DMS114 treated with DMSO at 0.1 percent for 48 hours (cell line): ENCODE measurements at regions not wholly inside any gene's neighbourhood (a gene's known extent, or its start where the extent isn't known, plus 50 kb on each side); places are given as distances from the start of the nearest gene placed in this dataset.

Source experiments
- DNase-seq: peaks from one replicate; lab custom pipeline; 2025; ENCODE audit not compliant: unreplicated experiment; lab: John Stamatoyannopoulos, UW

DNA sequence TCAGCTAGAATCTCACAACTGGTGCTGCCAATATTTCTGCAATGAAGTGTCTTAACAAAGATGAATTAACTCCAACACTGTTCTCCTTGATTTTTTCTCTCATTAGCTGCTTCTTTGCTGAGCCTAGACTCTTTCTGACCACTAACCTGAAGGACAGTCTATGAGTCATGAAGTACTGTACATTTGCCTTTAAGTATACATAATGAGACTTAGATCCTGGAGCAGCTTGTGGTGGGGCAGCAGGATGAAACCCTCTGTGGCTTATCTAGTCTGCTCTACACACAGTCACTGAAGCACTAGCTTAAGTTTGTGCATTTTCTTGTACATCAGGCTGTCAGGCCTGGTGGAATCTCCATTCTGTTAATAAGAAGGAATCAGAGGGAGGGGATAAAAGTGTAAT lies 307.4 kb upstream of the SMIM31 start:
- no peak for DNase-seq

DNA sequence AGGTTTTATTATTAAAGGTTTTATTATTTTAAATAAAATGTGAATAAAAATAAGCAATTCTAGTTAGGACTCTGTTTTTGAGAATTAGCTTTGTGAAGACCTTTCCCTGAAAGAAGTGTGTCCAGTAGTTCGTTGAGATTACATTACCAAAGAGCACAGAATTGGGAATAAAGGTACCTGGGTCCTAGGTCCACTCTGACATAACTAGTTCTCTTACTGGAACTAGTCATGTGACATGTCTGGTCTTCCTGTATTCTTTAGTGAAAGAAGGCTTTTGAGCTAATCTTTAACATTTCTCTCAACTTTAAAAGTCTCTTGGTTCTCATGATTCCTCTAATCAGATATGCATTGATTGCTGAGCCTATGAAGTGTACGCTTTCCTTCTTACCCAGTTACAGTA lies 292.0 kb upstream of the SMIM31 start:
- DNase-seq: no peak

DNA sequence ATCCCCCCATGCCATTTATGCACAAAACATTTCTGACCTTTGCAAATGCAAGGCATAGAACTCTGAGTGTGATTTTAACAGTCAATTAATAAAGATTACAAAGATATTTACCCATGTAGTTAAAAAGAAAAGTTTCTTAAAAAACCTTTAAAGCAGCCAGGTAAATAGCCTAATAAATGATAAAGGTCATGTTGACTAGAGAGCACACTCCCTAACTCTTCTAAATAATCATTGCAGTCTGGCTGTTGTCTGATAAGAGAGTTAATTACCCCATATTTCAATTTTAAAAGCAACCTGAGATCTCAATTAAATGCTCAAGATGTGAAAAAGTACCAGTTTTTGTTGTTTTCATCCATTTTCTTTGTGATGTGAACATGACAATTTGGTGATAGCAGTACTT lies 291.5 kb upstream of the SMIM31 start:
- DNase-seq: no peak

DNA sequence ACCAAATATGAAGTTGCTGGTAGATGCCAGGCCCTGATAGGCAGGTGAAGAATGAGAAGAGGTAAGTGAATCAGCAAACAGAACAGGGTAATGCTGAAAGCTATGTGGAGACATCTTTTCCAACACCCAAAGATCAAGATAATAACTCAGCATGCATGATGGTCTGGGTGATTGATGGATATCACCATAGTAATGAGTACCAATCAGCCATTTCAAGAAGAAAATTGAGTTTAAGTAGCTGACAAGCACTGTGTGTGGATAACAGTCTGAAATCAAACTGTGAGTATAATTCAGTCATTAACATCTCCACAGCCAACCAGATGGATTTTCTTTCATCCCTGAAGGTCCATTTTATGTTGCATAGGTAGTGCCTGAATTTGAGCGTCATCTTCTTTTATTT lies 289.6 kb upstream of the SMIM31 start:
- DNase-seq: no peak

DNA sequence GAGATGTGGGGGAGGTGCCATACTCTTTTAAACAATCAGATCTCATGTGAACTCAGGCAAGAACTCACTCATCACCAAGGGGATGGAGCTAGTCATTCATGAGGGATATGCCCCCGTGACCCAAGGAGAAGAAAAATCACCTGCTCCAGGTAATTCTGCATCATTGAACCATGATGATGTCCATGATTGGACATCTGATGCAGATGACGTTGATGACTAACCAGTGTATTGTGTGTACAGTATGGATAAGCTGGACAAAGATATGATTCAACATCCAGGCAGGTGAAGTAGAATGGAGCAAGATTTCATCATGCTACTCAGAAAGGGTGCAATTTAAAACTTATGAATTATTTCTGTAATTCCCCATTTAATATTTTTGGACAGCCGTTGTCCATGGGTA lies 286.4 kb upstream of the SMIM31 start:
- DNase-seq: no peak

DNA sequence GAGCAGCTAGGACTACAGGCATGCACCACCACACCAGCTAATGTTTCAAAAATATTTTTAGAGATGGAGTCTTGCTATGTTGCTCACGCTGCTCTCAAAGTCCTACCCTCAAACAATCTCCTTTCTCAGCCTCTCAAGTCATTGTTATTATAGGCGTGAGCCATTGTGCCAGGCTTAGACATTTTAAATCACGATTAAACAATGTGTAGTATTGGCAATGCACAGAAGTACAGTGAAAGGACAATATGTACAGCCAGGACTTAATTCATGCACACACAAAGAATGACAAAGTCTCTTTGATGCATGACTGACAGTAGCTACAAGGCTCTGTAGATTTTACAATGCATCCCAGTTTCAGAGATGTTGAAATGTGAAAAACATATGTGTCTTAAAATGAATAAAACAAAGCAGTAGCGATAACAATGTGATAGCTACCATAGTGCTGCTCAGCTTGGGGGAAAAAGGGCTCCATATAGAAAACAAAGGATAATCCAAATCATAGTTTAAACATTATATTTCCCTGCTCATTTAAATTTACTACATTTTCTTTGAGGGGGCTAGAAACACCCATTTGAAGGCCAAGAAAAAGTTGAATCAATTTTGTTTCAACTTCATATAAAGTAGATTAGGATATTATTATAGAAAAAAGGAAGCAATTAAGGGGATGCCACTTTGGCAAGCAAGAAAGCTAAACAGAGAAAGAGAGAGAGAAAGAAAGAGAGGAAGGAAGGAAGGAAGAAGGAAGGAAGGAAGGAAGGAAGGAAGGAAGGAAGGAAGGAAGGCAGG lies 272.4 kb upstream of the SMIM31 start:
- no peak for DNase-seq

DNA sequence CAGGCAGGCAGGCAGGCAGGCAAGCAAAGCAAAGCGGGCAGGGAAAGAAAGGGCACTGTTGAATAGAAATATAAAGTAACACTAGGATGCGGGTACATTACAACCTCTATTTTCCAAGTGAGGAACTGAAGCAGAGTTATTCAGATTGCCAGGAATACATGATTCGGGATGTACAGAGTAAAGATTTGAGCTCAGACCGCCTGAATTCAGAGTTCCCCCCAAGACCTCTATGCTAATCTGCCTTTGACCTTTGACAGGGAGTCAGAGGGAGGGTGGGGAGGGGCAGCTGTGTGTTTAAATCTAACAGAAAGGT lies 271.9 kb upstream of the SMIM31 start:
- DNase-seq: no peak

DNA sequence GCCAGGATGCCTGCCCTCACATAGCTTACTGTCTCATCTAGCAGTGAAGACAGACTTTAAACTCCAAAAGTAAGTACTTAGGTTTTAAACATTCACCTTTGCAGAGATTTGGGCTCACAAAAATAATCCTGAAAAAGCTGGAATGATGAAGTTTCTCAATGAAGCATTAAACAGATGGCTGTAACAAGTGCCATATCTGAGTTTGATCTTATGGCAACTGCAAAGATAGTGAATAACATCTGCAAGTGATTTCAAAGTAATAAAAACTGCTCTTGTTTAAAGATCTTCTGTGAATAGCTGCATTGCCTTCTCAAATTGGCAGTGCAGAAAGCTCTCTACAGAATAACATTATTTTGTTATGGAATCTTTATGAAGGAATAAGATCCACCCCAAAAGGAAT lies 271.2 kb upstream of the SMIM31 start:
- DNase-seq: no peak

DNA sequence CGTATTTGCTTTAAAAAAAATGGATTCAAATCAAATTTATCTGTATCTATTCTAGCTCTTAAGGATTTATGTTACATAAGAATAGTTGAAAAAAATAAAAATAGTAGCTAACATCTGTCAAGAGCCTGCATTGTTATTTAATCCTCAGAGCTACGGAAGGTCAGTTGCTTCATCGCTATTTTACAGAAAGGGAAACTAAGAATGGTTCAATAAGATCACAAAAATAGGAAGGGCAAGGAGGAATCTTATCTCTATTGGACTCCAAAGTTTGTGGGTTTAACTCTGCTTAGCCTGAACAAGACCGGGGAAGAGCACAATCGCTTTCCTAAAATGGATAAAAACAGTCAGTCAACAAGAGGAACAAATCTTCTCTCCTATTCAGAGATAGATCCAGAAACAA lies 270.2 kb upstream of the SMIM31 start:
- DNase-seq: no peak

DNA sequence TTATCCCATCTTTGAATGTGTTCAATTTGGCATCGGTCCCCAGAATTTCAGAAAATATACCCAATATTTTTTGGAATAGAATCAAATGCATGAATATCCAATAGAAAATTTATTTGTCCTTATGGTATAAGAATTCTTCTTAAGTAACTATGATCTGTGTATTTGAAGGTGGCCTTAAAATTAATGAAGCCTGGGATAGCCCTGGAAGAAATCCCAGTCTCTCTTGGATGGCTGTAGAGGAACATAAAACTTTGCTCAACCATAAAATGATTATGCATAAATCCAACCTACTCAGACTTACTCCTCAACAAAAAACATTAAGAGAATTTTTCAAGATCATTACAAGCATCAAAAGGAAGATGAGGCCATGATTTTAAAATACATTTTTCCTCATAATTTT lies 269.4 kb upstream of the SMIM31 start:
- no peak for DNase-seq

DNA sequence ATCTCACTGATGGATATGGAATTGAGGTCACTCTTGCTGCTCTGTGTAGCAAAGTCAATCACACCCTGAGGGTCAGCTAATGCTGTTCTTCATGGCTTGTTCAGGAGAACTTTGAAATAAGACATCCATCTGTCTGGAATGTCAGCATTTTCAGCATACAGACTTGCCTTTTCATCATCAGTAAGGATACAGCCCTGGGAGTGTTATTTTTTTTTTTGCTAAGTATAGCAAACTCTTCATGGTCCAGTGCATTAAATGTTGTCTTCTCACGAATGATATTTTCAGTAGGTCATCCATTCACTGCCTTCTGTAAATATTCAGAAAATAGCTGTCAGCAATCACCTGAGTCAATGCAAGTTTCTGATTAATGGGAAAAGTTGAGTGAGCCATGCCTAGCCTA lies 268.8 kb upstream of the SMIM31 start:
- DNase-seq: no peak

DNA sequence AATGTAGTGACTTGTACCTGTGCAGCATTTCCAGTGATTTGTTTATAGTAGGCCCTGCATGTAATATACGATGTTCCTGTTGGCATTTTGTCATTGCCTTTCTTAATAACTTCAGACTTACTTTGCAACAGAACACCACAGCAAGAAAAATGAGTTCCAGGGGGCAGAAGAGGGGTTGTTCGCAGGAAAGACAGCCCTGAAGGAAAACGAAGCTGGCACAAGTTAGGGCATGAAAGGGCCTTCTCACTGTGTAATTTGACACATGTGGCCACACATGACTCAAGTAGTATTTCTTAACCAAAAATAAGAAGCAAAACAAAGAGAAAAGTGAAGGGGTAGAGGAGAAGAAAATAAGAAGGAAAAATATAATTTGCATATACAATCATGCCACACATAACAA lies 265.8 kb upstream of the SMIM31 start:
- DNase-seq: no peak

DNA sequence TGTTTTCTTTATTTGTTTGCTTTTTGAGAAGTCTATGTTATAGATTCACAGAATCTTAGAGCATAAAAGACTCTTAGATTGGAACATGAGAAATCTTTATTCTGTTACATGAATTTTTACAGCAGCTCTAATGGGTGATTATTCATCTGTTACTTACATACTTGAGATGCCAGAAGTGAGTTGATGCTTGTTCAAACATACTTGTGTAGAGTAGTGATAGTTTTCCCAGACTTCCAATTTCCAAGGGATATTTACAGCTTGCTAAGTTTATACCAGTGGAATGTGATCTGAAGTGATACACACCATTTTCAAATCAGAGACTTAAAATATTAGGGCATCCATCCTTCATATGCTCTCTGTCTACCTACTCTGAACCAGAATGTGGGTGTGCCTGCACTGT lies 252.9 kb upstream of the SMIM31 start:
- DNase-seq: no peak

DNA sequence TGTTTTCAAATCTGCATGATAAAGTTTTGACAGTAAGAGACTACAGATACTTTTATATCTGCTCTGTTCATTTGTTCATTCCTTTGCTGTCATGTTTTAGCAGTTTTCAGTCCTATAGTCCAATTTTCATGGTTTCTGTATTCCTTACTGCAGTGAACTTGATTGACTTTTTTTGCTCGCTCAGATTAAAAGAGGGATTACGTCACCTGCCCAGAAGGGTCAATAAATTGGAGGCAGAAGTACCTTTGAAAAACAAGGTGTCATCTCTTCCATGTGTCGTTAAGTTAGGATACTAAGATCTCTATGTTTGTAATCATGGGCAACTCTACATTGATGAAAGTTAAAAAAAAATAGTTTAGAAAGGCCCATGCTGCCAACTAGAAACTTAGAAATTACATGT lies 250.1 kb upstream of the SMIM31 start:
- no peak for DNase-seq

DNA sequence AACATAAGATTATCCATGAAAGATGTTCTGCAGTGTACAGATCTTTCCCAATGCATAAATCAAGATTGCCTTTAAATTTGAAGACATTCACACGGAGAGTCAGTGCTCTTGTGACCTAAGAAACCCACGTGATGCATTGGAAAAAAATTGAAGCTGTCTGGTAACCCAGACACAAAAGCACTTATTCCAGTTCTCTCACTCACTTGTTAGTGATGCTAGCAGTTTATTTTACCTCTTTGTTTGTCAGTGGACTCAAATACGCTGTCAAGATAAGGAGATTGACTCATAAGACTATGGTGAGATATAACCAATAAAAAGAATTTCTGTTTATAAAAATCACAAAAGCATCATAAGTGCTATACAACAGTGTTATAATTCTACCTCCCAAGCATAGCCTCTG lies 245.8 kb upstream of the SMIM31 start:
- no peak for DNase-seq

DNA sequence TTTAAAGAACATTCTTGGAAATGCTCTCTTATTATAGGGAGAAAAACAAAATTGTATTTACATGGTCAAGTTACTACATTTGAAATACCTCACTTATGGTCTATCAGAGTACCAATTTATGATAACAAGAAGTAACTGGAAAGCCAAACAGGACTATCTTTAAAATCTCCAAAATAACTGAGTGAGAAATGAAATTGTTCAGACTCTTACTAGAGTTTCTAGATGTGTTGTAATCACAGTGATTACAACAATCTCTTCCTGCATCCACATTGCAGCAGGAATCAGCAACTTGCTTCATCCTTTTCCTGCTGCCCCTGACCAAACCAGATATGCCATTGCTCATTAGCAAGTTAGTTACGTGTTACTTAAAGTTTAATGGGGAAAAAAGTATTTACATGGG lies 245.2 kb upstream of the SMIM31 start:
- no peak for DNase-seq

DNA sequence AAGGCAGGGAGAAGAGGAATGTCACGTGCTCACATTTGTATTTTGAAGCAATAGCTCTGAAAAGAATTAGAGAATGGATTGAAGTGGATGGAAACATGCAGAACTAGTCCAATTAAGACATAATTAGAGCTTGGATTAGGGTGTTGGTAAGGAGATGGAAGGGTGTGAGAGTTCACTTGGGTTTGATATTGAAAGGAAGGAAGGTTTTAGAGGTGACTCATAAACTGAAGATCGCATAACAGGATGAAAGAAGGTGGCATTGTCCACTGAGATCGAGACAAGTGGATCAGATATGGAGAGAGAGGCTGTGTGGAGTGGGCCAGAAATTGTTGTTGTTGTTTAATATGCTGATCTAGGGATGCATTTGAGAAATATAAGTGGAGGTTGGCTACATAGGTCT lies 244.0 kb upstream of the SMIM31 start:
- no peak for DNase-seq

DNA sequence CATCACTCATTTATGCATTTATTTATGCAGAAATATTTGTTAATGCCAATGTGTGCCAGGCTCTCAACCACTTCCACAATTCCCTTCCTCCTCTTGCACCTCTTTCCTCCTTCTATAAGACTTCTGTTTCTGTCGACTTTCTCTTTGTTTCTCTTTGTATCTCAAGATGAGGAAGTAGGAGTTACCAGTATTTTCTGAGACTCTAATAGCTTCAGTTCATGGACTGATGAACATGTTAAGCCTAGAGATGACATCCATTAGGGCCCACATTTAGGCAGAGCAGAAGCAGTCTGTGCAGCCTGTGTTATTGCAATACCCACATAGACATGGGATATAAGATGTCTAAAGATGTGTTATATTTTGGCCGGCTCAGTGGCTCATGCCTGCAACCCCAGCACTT lies 241.8 kb upstream of the SMIM31 start:
- no peak for DNase-seq

DNA sequence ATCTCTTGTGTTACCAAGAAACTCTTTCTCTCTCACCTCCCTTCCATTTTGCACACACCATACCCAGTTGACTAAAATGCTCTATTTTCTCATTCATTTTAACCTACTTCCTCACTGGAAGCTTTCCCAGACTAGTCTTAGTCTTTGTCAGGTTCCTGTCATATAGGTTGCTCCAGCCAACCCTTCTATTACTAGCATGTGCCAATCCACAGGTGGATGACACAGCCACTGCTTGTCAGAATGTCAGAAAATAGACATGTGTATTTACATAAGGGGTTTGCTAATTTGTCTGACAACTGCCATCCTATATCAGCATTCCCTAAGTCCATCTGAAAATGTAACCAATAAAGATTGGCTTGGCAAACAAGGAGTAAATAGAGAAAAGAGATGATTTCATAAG lies 239.2 kb upstream of the SMIM31 start:
- no peak for DNase-seq

DNA sequence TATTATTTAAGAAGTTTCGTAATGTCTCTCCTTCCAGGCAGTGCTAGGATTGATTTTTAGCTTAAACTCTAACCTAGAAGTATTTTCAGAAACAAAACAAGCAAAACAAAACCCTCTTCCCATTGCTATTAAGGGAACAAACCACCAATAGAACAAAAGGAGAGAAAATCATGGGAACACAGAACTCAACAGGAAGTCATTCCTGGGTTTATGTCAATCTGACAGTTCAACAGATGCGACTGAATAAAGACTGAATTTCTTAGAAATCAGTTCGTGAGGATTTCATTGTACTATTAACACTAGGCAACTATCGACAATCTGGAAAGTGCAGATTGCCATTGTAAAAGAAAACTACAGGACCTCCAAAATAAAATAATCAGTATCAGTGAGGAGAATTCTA lies 229.1 kb upstream of the SMIM31 start:
- DNase-seq: no peak

DNA sequence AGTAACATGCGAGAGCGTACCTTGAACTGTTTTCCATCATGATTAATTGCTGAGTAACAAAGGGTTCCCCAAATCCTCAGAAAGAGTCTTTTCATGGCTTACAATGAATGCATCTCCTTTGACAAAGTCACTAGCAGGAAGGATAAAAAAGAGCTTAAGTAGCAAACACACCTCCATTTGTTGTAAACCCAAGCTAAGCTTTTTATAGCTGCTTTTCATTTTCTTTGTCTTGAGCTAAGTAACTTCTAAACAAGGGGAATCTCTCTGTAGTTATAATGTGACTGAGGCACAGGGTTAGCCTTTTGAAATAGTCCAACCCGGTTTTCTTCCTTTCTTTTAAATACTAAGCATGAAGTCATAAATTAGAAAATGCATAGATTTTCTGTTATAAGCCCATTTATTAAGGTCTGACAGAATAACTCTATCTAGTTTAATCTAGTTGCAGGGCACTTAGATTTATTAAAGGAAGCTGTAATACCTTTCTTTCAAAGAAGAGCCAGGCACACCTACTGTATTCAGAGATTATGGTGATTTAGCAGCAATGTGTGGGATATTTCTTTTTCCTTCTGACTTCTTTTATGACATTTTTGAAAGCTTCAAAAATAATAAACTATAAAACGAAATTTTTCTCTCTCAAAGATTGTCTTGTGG lies 226.9 kb upstream of the SMIM31 start:
- DNase-seq: no peak

DNA sequence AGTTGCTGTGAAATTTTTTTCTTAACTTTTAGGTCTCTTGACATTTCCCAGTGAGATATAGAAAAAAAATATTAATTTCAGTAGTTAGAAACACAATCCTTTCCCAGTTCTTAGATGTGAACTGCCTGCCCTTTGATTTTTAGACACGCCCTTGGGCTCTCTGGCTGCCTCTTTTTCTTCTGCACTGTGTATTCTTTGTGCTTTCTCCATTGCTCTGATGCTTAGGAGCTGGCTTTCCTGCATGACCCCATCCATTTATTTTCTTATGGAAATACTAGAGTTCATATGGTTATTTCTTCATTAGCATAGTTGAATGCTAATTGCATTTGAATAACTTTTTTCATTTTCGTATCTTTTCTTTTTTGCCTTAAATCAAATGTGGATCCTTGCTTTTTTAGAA lies 224.9 kb upstream of the SMIM31 start:
- DNase-seq: no peak

DNA sequence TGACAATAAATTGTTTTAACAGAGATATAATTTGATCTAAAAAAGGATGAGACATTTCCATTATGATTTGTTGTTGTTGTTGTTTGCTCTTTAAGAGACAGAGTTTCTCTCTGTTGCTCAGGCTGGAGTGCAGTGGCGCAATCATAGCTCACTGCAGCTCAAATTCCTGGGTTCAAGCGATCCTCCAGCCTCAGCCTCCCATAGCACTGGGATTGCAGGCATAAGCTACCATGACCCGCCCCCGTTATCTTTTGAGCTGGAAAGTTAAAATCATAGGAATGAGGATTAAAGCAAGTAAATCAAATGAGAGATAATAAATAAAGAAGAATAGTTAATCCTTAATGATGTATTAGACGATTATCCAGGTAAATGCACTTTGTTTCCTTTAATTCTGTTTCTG lies 224.4 kb upstream of the SMIM31 start:
- no peak for DNase-seq
